Astrocyte of the cerebellum (primary cell): ENCODE measurements at regions not wholly inside any gene's neighbourhood (a gene's known extent, or its start where the extent isn't known, plus 50 kb on each side); places are given as distances from the start of the nearest gene placed in this dataset.

Experiments
- DNase-seq: peaks from one replicate; pipeline ENCODE4 v3.0.0-alpha.2; 2011; ENCODE audit warnings: low read depth
- H3K4me3 ChIP-seq: 2 replicates; pipeline ENCODE4 v1.5.1; 2011; ENCODE audit warnings: mild to moderate bottlenecking, low read depth, low read length, moderate library complexity
- CTCF ChIP-seq: IDR thresholded peaks from 2 replicates; pipeline ENCODE4 v1.5.1; 2012; ENCODE audit warnings: low read length, low read depth, moderate library complexity, mild to moderate bottlenecking; ENCODE audit errors: missing control alignments
- in situ Hi-C: cut with HindIII; loops from 2 replicates; pipeline ENCODE4 v1.10.0; 2017; ENCODE audit warnings: low sequenced_read_pairs

DNA sequence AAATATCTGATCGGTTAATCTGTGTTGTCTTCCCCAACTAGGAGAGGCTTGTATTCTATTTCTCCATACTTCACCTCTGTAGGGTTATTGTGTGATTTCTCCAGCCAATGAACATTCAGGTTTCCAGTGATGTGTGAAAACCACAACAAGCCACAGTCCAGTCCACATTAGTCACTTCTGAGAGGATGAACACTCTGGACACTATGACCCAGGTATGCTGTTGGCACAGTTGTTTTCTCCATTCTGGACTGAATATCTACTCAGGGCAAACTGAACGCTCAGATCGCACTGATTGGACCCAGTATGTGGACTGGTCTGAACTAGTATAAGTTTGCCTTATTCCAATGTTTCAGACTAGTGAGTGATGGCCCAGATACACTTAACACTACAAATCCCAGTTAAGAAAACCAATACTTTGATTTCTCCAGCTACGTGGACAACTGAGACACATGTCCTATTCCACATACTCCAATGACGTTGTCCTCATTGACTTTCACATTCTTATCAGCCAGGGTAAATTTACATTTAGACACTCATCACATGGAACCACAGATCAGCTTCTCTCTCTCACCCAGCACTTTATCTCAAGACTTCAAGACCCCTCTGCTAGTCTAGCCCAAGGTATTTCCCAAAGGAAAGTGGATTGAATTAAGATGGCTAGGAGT, 587.4 kb upstream of the SGO1 start:
- no peak for TF ChIP-seq CTCF
- in situ Hi-C loops, result no loop called here
- H3K4me3 ChIP-seq, result no peak overlapping the region
- DNase-seq, result no peak

GRCh38 chr3:20772869-20773268, 586.9 kb upstream of the SGO1 start:
- no peak for TF ChIP-seq CTCF
- H3K4me3 ChIP-seq, result no peak overlapping the region
- DNase-seq, result no peak
- in situ Hi-C loops, result no loop called here

- no peak for DNase-seq
- no peak for TF ChIP-seq CTCF
- no peak overlapping the region for H3K4me3 ChIP-seq
- in situ Hi-C loops, result no loop called here
Observed at GRCh38 chr3:20769430-20769829, 583.4 kb upstream of the SGO1 start.

- no peak overlapping the region for H3K4me3 ChIP-seq
- no peak for TF ChIP-seq CTCF
- DNase-seq, result no peak
- in situ Hi-C loops, result no loop called here
Observed at GRCh38 chr3:20760981-20761380, 575.0 kb upstream of the SGO1 start.

DNA sequence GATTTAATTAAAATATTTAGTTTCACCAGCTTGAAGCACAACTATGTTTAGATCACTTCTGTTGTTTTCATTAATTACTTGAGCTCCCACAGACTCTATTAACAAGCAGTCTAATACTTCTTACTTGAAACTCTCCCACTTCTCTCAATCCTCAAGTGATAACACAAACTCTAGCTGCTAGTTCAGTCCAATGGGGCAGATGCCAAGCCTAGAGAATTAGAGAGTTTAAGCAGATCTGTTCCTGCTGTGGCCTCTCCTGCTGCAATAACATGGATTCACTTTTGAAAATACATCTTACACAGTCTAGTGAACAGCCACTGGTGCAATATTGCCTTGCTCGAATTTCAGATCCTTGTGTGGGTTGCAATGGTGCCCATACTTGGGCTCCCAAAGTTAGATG, 566.4 kb upstream of the SGO1 start:
- in situ Hi-C loops, result no loop called here
- no peak overlapping the region for H3K4me3 ChIP-seq
- no peak for DNase-seq
- no peak for TF ChIP-seq CTCF

DNA sequence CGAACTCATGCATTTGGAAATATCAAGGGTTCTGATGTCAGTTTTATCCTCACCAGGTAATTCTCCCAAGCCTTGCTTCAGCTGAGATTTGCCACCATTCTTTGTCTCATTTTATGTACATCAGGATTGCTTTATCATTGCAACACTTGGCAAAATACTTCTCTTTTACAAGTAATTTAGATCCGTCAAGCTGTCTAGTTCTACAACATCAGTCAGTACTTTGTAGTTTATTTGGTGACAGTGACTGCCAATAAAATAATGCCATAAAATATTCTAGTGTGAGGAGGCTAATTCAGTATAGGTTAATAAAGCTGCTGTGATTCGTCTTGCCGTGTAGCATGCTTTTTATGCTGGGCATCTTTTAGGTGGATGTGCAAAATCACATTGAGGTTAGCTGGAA, 565.3 kb upstream of the SGO1 start:
- TF ChIP-seq CTCF, result no peak
- no peak for DNase-seq
- in situ Hi-C loops, result no loop called here
- H3K4me3 ChIP-seq, result no peak overlapping the region
